ENCODE measurements at regions not wholly inside any gene's neighbourhood (a gene's known extent, or its start where the extent isn't known, plus 50 kb on each side); places are given as distances from the start of the nearest gene placed in this dataset.

- no peak for ATAC-seq
- no peaks in the 10 kb centered on the region for H3K27me3 ChIP-seq (ENCODE audit: insufficient read depth)
- Mint-ChIP-seq H3K27me3 (ENCODE audit: insufficient read depth, low read depth, poor library complexity) (peaks cover 2% of the 10 kb centered on the region), H3K9me3 (no peaks in the 10 kb centered on the region), H3K36me3 (ENCODE audit: low read depth) (no peaks in the 10 kb centered on the region), H3K27ac (no peak overlapping the region), H3K4me1 (peaks cover 20% of the 10 kb centered on the region), H3K4me3 (no peak overlapping the region)
- 0 out of 2 replicates have a peak overlapping the region, but pooled peaks have one; percentile 24 for H2AFZ ChIP-seq
- H3K4me3 ChIP-seq: no peak overlapping the region
- no peak for DNase-seq (ENCODE audit: low spot score)
- H3K79me2 ChIP-seq (replicated peaks; ENCODE audit: insufficient read depth): no peaks in the 10 kb centered on the region
- TF ChIP-seq ETS1 (IDR thresholded peaks at IDR 0.05): no peak
- no peak for TF ChIP-seq CTCF (conservative IDR thresholded peaks at IDR 0.05; ENCODE audit: low read depth in 2 of 2)
- no peak for TF ChIP-seq CREB1 (CRISPR knock-in tag; IDR thresholded peaks at IDR 0.05; ENCODE audit: low read depth)
- TF ChIP-seq EZH2 (IDR thresholded peaks at IDR 0.05; ENCODE audit: low read depth, unreplicated experiment): no peak
- TF ChIP-seq POLR2AphosphoS5 (IDR thresholded peaks at IDR 0.05; ENCODE audit: low read depth): no peak
- no peak for TF ChIP-seq ZNF331 (CRISPR knock-in tag; IDR thresholded peaks at IDR 0.05; ENCODE audit: low read depth)
- no peak for TF ChIP-seq NANOG (IDR thresholded peaks at IDR 0.05; ENCODE audit: borderline replicate concordance)
- H3F3A ChIP-seq (replicated peaks; ENCODE audit: low read depth): no peaks in the 10 kb centered on the region
- H3K4me1 ChIP-seq (ENCODE audit: insufficient read depth): no peaks in the 10 kb centered on the region
- H4K20me1 ChIP-seq (replicated peaks; ENCODE audit: insufficient read depth): no peaks in the 10 kb centered on the region
- no peaks in the 10 kb centered on the region for H3K36me3 ChIP-seq (ENCODE audit: insufficient read depth)
- no peak overlapping the region for H3K27ac ChIP-seq (ENCODE audit: low read depth)
- no peak overlapping the region for H3K4me2 ChIP-seq
- H3K9me2 ChIP-seq (ENCODE audit: insufficient read depth): no peaks in the 10 kb centered on the region
Observed at GRCh38 chr12:73950507-73950906, 587.1 kb upstream of the ATXN7L3B start.

GRCh38 chr12:73951956-73952703 is 585.5 kb upstream of the ATXN7L3B start:
- Mint-ChIP-seq H3K4me3 (no peak overlapping the region), H3K27me3 (ENCODE audit: insufficient read depth, low read depth, poor library complexity) (peaks cover 2% of the 10 kb centered on the region), H3K9me3 (no peaks in the 10 kb centered on the region), H3K36me3 (ENCODE audit: low read depth) (no peaks in the 10 kb centered on the region), H3K4me1 (peaks cover 15% of the 10 kb centered on the region), H3K27ac (peak overlapping the region; percentile 50; the same call in 1 of the 2 replicates)
- Histone ChIP-seq H3F3A (replicated peaks; ENCODE audit: low read depth) (no peaks in the 10 kb centered on the region), H3K9me2 (ENCODE audit: insufficient read depth) (no peaks in the 10 kb centered on the region), H3K36me3 (ENCODE audit: insufficient read depth) (no peaks in the 10 kb centered on the region), H3K27ac (ENCODE audit: low read depth) (no peak overlapping the region), H3K4me1 (ENCODE audit: insufficient read depth) (no peaks in the 10 kb centered on the region), H3K27me3 (ENCODE audit: insufficient read depth) (no peaks in the 10 kb centered on the region), H3K79me2 (replicated peaks; ENCODE audit: insufficient read depth) (no peaks in the 10 kb centered on the region), H4K20me1 (replicated peaks; ENCODE audit: insufficient read depth) (no peaks in the 10 kb centered on the region), H2AFZ (peak overlapping the region; percentile 84; the same call in 1 of the 2 replicates), H3K4me2 (no peak overlapping the region), H3K4me3 (no peak overlapping the region)
- ATAC-seq (no peak), DNase-seq (ENCODE audit: low spot score) (no peak)
- TF ChIP-seq CREB1 (CRISPR knock-in tag; IDR thresholded peaks at IDR 0.05; ENCODE audit: low read depth): no peak
- no peak for TF ChIP-seq ZNF462 (CRISPR knock-in tag; IDR thresholded peaks at IDR 0.05)
- TF ChIP-seq EZH2 (IDR thresholded peaks at IDR 0.05; ENCODE audit: low read depth, unreplicated experiment): no peak
- TF ChIP-seq STAT1 (IDR thresholded peaks at IDR 0.05; ENCODE audit: unreplicated experiment): no peak

Measured in GM23338 (cell line).